ENCODE measurements at regions not wholly inside any gene's neighbourhood (a gene's known extent, or its start where the extent isn't known, plus 50 kb on each side); places are given as distances from the start of the nearest gene placed in this dataset.
"Not testable (repeated sequence)": the region's sequence is repeated elsewhere in the genome, so short reads cannot be mapped to it uniquely, and the experiment has no call there.

DNA sequence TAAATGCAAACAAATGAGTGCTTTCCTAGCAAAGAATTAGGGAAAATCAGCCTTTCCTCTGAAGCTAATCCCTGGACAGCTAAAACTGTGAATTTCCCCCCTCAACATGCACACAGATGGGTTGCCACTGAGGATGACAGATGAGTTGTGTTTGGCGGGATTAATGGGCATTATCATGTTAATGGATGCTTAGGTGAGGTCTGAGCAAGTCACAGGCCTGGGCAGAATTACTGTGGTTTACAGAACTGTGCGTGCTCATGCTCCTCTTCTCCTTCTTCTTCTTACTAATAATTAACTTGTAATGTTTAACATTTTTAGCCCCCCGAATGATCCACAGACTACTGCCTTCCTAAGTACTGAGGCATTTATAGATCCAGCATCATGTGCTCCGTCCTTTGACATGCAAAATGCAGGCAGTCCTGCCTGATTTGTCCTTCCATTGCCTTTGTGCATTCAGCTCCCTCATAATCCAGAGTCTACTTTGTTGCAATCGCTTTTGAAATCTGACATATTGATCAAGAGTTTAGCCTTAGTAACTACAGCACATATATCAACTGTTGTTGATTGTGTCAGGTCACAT is 753.4 kb upstream of the MMS22L start:
- DNase-seq (ENCODE audit: low read depth): no peak

- no peak for DNase-seq (ENCODE audit: low read depth)
Measured at GRCh38 chr6:98037571-98037970, 754.6 kb upstream of the MMS22L start.

DNA sequence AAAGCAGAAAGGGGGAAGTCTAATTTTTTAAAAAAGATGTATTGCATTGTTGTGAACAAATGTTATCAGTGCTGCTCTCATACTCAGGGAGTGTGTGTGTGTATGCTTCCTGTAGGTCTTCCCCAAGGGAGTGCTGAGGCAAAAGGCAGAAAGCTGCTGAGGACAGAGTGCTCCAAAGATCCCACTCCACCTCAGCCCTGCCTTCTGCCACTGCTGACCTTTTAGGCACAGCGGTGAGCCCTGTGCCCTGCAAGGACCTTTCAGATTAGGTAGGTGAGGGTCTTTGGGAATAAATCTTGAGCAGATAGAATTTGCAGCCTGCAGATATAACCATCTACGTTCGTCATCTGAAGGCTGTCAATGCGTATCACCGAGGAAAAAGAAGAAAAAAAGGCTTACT is 756.4 kb upstream of the MMS22L start:
- no peak for DNase-seq (ENCODE audit: low read depth)

DNA sequence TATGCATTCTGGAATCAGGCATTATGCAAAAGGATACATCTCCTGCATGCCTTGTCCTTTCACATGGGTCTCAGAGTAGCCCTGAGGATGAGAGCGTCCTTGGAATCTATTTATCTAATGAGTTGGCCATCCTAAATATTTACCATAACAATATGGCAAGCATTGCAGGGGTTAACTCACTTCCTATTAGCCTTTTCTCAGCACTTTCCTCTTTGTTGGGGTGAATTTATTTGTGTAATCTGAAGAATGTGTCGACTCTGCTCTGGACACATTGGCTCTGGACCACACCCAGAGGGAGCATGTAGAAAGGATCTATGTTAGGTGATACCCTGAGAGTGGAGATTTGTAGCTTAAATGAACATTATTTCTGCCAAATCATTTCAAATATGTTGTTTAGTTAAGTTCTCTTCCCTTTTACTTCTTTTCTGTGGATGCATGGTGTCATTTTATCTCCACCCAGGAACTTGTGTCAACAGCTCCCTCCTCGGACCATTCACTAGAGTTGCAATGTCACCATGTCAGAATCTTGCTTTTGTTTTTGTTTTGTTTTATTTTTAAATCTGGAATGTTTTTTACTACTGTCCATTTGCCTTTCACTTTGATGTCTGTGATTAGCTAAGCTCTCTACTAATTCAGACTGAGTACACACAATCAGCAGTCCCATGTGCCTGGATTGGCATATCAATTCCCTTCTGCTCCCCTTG is 757.0 kb upstream of the MMS22L start:
- peak; percentile 3 for DNase-seq (ENCODE audit: low read depth)

DNA sequence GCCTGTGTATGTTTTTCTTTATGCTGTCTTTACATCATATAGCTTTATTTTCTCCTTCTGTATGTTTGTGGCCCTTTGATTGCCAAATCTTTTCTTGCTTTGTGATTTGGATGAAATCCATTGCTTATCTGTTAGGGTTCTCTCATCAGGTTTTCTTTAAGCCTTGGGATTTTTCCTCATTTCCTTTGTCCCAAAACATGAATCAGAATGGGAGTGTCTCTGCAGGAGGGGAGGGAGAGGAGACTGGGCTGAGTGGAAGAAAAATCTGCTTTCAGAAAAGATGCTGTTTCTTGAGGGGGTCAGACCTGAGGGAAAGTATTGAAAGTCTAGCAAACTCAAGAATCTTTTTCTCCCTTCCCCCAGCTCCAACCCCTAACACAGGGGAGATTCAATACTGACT is 758.0 kb upstream of the MMS22L start:
- DNase-seq (ENCODE audit: low read depth): no peak

- no peak for DNase-seq (ENCODE audit: low read depth)
Measured at GRCh38 chr6:98041921-98042320, 758.9 kb upstream of the MMS22L start.

- no peak for DNase-seq (ENCODE audit: low read depth)
Measured at GRCh38 chr6:98044151-98044561, 761.1 kb upstream of the MMS22L start.

DNA sequence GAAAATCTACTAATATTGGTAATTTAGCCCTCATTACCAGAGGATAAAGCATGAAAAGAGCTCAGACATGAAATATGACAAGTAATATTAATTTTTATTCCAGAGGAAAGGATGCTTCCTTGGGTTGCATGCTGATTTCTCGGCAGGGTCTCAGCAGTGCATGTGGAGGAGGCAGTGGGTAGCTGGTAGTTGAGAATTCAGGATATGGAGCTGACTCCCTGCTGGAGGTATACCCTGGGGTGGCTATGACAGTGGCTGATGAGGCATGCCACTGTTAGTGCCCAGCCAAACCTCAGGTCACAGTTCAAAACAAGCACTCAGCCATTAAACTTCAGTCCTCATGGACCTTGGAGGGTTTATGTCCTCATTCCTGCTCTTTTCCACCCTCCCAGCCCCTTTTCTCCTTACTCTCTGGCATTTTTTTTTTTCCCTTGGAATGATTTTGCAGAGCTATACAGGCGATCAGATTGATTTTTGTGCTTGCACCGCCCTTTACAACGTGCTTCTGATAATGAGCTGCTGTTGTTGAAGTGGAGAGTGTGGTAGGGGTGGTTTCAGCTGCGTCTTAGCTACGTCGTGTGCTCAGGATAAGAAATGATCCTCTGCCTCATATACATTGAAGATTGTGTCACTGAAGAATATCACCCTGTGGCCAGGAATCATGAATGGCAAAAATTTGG is 761.9 kb upstream of the MMS22L start:
- no peak for DNase-seq (ENCODE audit: low read depth)

GRCh38 chr6:98047164-98047563 is 764.1 kb upstream of the MMS22L start:
- no peak for DNase-seq (ENCODE audit: low read depth)

DNA sequence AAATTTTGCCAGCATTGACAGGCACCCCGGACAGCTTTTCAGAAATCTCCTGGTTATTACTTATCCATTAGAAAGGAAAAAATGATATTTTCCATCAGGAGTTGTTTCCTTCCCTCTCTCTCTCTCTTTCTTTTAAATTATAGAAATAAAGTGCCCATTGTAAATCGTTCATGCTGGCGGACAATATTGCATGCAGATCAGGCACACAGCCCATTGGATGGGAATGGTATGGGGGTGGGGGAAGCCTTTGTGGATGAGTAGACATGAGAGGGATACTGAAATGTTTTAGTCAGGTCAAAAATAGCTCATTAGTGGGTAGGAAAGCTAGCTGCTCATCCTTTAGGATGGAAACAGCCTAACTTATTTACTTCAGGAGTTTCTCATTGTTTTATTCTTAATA is 764.9 kb upstream of the MMS22L start:
- no peak for DNase-seq (ENCODE audit: low read depth)

GRCh38 chr6:98054453-98054852 is 771.4 kb upstream of the MMS22L start:
- DNase-seq (ENCODE audit: low read depth): no peak

DNA sequence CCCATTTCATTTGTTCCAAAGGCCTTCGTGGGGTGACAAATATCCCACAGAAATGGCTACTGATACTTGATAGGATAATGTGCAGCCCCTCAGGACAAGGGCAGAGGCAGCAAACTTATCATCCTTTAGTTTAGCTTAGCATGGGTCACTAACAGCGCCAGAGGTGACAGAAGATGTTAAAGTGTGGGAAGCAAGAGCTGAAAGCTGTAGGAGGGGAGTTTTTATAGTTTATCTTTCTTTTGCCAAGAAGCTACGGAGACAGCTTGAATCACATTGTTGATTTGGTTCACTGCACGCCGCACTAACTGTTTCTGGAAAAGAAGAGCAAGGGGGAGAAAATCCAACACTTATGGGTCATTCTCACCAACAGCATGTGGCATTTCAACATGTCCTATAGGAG is 773.9 kb upstream of the MMS22L start:
- DNase-seq (ENCODE audit: low read depth): no peak

DNA sequence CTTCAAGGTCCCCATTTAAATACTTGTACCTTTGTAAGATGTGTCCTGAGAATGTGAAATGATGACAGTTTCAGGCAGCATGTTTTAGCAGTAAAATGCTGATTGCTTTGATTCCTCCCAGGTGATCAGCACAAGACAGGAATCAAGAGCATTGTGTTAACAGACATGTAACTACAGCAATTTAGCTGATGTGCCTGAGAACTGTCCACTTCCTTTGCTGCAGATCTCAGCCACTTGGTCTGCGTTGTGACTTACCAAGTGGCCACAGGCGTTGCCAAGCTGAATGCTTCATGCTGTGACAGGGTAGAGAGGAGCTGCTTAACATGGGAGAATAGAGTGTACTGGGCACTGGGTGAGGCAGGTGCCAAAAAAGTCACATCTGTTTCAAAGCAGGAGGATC is 767.0 kb upstream of the POU3F2 start:
- DNase-seq (ENCODE audit: low read depth): no peak

DNA sequence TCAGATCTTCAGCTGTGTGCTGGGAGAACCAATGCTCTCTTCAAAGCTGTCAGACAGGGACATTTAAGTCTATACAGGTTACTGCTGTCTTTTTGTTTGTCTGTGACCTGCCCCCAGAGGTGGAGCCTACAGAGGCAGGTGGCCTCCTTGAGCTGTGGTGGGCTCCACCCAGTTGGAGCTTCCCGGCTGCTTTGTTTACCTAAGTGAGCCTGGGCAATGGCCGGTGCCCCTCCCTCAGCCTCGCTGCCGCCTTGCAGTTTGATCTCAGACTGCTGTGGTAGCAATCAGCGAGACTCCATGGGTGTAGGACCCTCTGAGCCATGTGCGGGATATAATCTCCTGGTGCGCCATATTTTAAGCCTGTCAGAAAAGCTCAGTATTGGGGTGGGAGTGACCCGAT is 745.8 kb upstream of the POU3F2 start:
- not testable (repeated sequence) for DNase-seq (ENCODE audit: low read depth)

DNA sequence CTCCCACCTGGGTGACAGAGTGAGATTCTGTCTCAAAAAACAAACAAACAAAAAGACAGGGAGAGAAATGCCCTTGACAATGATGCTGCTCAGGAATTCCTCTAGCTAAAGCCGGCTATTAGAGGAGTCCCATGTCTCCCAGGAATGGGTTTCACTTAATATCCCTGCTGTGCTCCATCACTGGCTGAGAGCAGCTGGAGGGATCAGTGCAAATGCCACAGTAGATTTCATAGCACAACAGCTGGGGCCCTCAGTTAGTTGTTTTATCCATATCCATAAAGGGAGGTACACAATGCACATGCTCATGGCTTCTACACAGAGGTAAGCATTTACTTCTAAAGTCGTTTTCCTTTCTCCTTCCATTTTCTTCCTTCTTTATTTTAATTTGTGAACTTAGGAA is 742.0 kb upstream of the POU3F2 start:
- no peak for DNase-seq (ENCODE audit: low read depth)

DNA sequence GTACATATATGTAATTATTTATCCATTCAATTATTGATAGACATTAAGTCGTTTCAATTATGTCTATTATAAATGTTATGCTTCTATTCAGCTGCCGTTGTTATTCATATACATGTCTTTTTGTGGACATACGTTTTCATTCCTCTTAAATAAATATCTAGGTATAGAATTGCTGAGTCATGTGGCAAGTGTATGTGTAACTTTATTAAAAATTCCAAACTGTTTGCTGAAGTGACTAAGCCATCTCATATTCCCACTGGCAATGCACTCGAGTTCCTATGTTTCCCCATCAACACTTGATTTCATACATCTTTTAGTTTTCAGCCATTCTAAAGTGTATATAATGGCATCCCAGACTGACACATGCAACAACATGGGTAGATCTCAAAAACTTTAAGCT is 739.7 kb upstream of the POU3F2 start:
- no peak for DNase-seq (ENCODE audit: low read depth)

DNA sequence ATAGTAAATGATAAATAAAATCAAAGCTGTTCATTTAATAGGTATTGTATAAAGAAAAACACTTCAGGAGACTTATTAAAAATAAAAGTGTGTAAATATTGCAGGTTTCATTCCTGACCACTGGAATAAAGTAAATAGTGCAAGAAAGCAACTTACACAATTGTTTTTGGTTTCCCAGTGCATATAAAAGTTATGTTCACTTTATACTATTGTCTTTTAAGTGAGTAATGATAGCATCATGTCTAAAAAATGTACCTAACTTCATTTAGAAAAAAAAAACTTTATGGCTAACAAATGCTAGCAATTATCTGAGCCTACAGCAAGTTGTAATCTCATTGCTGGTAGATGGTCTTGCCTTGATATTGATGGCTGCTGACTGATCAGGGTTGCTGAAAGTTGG is 726.6 kb upstream of the POU3F2 start:
- DNase-seq (ENCODE audit: low read depth): no peak

DNA sequence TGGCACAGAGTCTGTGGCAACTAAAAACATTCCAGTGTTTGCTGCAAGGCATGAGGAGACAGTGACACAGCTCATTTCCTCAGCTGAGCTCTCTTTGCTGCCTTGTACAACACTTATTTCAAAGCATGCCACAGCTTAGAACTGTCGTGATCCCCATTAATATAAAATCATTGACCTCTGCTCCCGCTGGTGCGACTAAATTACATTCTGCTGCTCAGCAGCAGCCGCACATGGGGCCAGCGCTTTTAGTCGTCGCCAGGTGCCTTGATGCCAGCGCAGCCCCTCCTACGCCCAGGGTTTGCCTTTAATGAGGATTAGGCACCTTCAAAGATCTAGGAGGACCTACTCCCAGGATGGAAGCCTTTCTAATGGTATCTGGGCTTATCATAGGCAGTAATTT is 717.9 kb upstream of the POU3F2 start:
- no peak for DNase-seq (ENCODE audit: low read depth)

DNA sequence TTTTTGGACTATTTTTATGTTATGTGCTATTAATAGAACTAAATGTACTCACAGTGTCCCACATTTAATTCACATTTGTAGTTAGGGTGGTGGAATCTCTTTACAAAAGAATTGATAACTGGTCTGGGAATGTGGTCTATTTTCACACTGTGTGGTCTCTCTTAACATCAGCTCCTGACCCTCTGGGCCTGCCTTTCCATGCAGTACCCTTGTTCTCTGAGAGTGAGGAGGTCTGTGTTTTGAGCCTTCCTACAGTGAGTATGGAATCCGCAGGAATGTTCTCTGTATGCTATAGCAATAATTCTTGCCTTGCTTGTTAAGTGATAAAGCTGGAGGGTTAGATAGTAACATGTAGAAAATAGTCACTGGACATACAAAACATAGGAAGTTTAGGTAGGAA is 717.3 kb upstream of the POU3F2 start:
- no peak for DNase-seq (ENCODE audit: low read depth)

DNA sequence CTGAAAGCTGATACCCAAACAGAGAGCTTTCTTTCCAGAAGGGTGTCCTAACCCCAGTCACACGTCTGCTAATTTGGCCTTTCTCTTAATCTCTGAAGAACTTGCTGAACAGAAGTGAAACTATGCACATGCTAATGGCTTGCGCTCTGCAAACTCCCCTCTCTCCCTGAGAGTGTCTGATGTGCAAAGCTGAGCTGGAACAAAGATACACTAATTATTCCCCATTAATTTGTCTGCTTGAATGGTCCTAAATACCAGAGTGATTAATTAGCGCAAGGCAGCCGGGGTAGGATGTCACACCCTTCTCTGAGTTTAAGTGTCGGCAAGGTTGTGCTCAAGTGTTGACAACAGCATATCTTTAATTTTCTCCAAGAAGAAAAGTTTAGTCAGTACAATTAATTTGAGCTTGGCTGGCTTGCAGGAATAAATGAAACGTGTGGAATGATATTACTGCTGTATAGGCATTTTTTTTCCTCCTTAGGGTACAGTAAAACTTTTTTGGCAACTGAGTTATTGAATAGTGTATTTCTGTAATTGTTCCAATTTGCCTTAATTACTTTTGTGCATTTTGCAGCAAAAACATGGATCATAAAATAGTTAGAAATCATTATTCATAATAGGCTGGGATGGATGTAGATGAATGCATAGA is 715.9 kb upstream of the POU3F2 start:
- DNase-seq (ENCODE audit: low read depth): no peak

DNA sequence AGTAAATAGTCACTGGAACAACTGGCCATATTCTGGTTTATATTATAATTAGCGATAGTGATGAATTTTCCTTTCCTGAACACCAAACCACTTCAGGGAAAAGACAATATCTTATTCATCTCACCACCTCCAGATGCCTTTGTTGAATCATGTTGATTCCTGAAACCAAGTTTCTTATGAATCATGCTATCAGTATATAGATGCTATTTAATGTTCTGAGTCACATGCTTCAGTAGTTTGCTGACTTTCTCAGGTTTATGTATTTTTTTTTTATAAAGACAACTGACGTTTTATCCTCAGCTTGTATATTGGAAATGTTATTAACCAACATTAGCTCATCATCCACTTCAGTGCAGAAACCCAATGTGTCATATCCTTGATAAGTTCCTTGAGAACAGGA is 710.2 kb upstream of the POU3F2 start:
- no peak for DNase-seq (ENCODE audit: low read depth)

GRCh38 chr6:98131290-98131990 is 702.9 kb upstream of the POU3F2 start:
- no peak for DNase-seq (ENCODE audit: low read depth)

DNA sequence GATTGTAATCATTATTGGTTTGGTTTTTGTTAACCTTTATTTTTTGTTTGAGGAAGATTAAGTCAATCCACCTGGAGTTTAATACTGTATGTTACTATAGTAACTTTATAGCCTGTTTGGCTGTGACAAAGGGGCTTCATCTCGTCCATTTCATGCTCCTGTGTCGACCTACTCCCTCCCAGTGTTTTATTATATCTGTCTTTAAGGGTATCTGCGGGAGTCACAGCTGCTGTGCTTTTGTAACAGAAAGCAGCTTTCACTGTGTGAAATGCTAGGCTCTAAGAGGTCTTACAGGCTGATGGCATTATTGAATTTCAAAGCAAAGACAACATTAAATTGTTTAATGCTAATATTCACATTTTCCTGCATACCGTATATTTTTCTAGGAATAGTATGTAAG is 698.0 kb upstream of the POU3F2 start:
- DNase-seq (ENCODE audit: low read depth): no peak

Data from GM04503 (cell line).